SK-N-SH treated with all-trans-retinoic acid at 6 μM for 48 hours (cell line): ENCODE measurements at regions not wholly inside any gene's neighbourhood (a gene's known extent, or its start where the extent isn't known, plus 50 kb on each side); places are given as distances from the start of the nearest gene placed in this dataset.

Experiments
- ATAC-seq: fragments of 200-7000 bp; cut with Tn5 transposase; 3 replicates; pipeline ENCODE4 v1.9.1; 2020; ENCODE audit warnings: mild to moderate bottlenecking, moderate library complexity
- ARNTL ChIP-seq: fragments of 450-650 bp; formaldehyde crosslinking; IDR thresholded peaks from 2 replicates; pipeline ENCODE4 v1.5.0; 2020; ENCODE audit warnings: low read depth, mild to moderate bottlenecking, moderate library complexity, borderline replicate concordance
- BACH2 ChIP-seq: fragments of 250-450 bp; sonication (Bioruptor Pico); IDR thresholded peaks from 2 replicates; pipeline ENCODE4 v1.9.0; 2021; ENCODE audit warnings: mild to moderate bottlenecking, borderline replicate concordance
- CSDC2 ChIP-seq: fragments of 250-450 bp; sonication (Bioruptor Pico); IDR thresholded peaks from 2 replicates; pipeline ENCODE4 v1.5.0; 2020; ENCODE audit warnings: mild to moderate bottlenecking, moderate library complexity
- GLIS3 ChIP-seq: fragments of 250-450 bp; sonication (Bioruptor Pico); IDR thresholded peaks from 2 replicates; pipeline ENCODE4 v1.5.0; 2020; ENCODE audit warnings: mild to moderate bottlenecking, moderate library complexity
- ISL1 ChIP-seq: fragments of 250-450 bp; sonication (Bioruptor Pico); IDR thresholded peaks from 2 replicates; pipeline ENCODE4 v2.1.2; 2022; ENCODE audit warnings: mild to moderate bottlenecking, moderate library complexity
- PPARA ChIP-seq: fragments of 250-450 bp; sonication (Bioruptor Pico); IDR thresholded peaks from 2 replicates; pipeline ENCODE4 v1.5.0; 2020; ENCODE audit warnings: mild to moderate bottlenecking, borderline replicate concordance
- RARB ChIP-seq: fragments of 250-450 bp; sonication (Bioruptor Pico); IDR thresholded peaks from 2 replicates; pipeline ENCODE4 v1.8.0; 2021; ENCODE audit warnings: mild to moderate bottlenecking, moderate library complexity
- SNAI2 ChIP-seq: fragments of 250-450 bp; sonication (Bioruptor Pico); IDR thresholded peaks from 2 replicates; pipeline ENCODE4 v1.5.0; 2020; ENCODE audit warnings: mild to moderate bottlenecking, moderate library complexity
- TOX ChIP-seq: fragments of 250-450 bp; sonication (Bioruptor Pico); IDR thresholded peaks from 2 replicates; pipeline ENCODE4 v1.8.0; 2021; ENCODE audit warnings: mild to moderate bottlenecking, moderate library complexity, borderline replicate concordance
- ZC3H10 ChIP-seq: fragments of 250-450 bp; sonication (Bioruptor Pico); IDR thresholded peaks from 2 replicates; pipeline ENCODE4 v1.5.1; 2021; ENCODE audit warnings: mild to moderate bottlenecking, moderate library complexity
- ZFP3 ChIP-seq: fragments of 250-450 bp; sonication (Bioruptor Pico); IDR thresholded peaks from 2 replicates; pipeline ENCODE4 v1.5.0; 2020; ENCODE audit warnings: mild to moderate bottlenecking, moderate library complexity
- ZFP30 ChIP-seq: fragments of 450-650 bp; formaldehyde crosslinking; IDR thresholded peaks from 2 replicates; pipeline ENCODE4 v1.5.0; 2022; ENCODE audit warnings: mild to moderate bottlenecking, moderate library complexity
- ZNF565 ChIP-seq: fragments of 450-650 bp; formaldehyde crosslinking; conservative IDR thresholded peaks from 2 replicates; pipeline ENCODE4 v1.5.0; 2020; ENCODE audit warnings: low read depth, mild to moderate bottlenecking, moderate library complexity
- ZNF70 ChIP-seq: fragments of 450-650 bp; formaldehyde crosslinking; IDR thresholded peaks from 2 replicates; pipeline ENCODE4 v1.5.0; 2020; ENCODE audit warnings: mild to moderate bottlenecking, moderate library complexity
- ZNF8 ChIP-seq: fragments of 450-650 bp; formaldehyde crosslinking; IDR thresholded peaks from 2 replicates; pipeline ENCODE4 v1.5.0; 2020; ENCODE audit warnings: mild to moderate bottlenecking, moderate library complexity
- TF ChIP-seq, protein P1 (sequence below): fragments of 250-450 bp; sonication (Bioruptor Pico); IDR thresholded peaks from 2 replicates; pipeline ENCODE4 v1.5.0; 2020; ENCODE audit warnings: mild to moderate bottlenecking, moderate library complexity
- TF ChIP-seq, protein P2 (sequence below): fragments of 250-450 bp; sonication (Bioruptor Pico); IDR thresholded peaks from 2 replicates; pipeline ENCODE4 v1.8.0; 2021; ENCODE audit warnings: low read depth, mild to moderate bottlenecking, moderate library complexity, borderline replicate concordance
- TF ChIP-seq, protein P3 (sequence below): fragments of 250-450 bp; sonication (Bioruptor Pico); IDR thresholded peaks from 2 replicates; pipeline ENCODE4 v1.8.0; 2020; ENCODE audit warnings: mild to moderate bottlenecking, moderate library complexity, borderline replicate concordance
- TF ChIP-seq, protein P4 (sequence below): fragments of 250-450 bp; sonication (Bioruptor Pico); IDR thresholded peaks from 2 replicates; pipeline ENCODE4 v1.5.1; 2020; ENCODE audit warnings: low read depth, mild to moderate bottlenecking, moderate library complexity

DNA sequence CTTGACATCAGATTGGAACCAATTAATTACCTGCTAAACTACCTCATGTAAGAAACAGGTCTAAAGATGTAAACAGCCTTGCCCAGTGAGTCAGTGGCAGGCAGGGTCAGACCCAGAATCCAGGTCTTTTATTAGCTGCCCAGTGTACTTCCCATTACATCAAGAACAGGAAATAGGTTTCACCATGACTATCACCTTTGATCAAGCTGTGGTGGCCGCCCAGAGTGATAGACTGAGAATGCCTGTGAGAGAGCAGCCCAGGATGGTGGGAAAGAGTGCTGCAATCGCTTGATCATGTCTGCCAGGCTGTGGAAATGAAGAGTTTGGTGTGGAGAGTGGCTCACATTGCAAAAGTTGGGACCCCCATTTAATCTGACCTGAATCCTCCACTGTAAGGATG lies 61.3 kb upstream of the PIAS1 start:
- ATAC-seq = no peak
- TF ChIP-seq TOX (CRISPR knock-in tag) (no peak), BACH2 (CRISPR knock-in tag) (no peak), ZNF565 (CRISPR knock-in tag) (no peak), ZNF8 (CRISPR knock-in tag) (no peak), CSDC2 (no peak), ZFP30 (CRISPR knock-in tag) (no peak), ARNTL (CRISPR knock-in tag) (no peak), ZNF70 (no peak), RARB (CRISPR knock-in tag) (no peak), SNAI2 (CRISPR knock-in tag) (no peak), ZC3H10 (CRISPR knock-in tag) (no peak), PPARA (CRISPR knock-in tag) (no peak), GLIS3 (CRISPR knock-in tag) (no peak), ZFP3 (CRISPR knock-in tag) (no peak)
- TF ChIP-seq, protein P1, sequence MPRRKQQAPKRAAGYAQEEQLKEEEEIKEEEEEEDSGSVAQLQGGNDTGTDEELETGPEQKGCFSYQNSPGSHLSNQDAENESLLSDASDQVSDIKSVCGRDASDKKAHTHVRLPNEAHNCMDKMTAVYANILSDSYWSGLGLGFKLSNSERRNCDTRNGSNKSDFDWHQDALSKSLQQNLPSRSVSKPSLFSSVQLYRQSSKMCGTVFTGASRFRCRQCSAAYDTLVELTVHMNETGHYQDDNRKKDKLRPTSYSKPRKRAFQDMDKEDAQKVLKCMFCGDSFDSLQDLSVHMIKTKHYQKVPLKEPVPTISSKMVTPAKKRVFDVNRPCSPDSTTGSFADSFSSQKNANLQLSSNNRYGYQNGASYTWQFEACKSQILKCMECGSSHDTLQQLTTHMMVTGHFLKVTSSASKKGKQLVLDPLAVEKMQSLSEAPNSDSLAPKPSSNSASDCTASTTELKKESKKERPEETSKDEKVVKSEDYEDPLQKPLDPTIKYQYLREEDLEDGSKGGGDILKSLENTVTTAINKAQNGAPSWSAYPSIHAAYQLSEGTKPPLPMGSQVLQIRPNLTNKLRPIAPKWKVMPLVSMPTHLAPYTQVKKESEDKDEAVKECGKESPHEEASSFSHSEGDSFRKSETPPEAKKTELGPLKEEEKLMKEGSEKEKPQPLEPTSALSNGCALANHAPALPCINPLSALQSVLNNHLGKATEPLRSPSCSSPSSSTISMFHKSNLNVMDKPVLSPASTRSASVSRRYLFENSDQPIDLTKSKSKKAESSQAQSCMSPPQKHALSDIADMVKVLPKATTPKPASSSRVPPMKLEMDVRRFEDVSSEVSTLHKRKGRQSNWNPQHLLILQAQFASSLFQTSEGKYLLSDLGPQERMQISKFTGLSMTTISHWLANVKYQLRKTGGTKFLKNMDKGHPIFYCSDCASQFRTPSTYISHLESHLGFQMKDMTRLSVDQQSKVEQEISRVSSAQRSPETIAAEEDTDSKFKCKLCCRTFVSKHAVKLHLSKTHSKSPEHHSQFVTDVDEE = no peak
- TF ChIP-seq, protein P2, sequence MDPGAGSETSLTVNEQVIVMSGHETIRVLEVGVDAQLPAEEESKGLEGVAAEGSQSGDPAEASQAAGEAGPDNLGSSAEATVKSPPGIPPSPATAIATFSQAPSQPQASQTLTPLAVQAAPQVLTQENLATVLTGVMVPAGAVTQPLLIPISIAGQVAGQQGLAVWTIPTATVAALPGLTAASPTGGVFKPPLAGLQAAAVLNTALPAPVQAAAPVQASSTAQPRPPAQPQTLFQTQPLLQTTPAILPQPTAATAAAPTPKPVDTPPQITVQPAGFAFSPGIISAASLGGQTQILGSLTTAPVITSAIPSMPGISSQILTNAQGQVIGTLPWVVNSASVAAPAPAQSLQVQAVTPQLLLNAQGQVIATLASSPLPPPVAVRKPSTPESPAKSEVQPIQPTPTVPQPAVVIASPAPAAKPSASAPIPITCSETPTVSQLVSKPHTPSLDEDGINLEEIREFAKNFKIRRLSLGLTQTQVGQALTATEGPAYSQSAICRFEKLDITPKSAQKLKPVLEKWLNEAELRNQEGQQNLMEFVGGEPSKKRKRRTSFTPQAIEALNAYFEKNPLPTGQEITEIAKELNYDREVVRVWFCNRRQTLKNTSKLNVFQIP (CRISPR knock-in tag) = no peak
- TF ChIP-seq, protein P3, sequence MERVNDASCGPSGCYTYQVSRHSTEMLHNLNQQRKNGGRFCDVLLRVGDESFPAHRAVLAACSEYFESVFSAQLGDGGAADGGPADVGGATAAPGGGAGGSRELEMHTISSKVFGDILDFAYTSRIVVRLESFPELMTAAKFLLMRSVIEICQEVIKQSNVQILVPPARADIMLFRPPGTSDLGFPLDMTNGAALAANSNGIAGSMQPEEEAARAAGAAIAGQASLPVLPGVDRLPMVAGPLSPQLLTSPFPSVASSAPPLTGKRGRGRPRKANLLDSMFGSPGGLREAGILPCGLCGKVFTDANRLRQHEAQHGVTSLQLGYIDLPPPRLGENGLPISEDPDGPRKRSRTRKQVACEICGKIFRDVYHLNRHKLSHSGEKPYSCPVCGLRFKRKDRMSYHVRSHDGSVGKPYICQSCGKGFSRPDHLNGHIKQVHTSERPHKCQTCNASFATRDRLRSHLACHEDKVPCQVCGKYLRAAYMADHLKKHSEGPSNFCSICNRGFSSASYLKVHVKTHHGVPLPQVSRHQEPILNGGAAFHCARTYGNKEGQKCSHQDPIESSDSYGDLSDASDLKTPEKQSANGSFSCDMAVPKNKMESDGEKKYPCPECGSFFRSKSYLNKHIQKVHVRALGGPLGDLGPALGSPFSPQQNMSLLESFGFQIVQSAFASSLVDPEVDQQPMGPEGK (CRISPR knock-in tag) = no peak

DNA sequence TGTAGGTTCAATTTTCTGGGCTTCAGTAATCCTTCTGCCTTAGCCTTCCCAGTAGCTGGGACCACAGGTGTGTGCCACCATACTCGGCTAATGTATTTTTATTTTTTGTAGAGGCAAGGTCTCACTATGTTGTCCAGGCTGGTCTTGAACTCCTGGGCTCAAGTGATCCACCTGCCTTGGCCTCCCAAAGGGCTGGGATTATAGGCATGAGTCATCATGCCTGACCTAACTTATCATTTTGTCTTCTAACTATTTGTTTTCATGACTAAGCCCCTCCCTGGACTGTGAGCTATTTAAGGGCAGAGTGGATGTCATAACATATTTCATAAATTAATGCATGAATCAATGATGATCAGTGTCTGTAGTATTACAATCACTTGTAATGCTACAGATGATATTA lies 56.1 kb upstream of the PIAS1 start:
- no peak for TF ChIP-seq ZFP30 (CRISPR knock-in tag)
- TF ChIP-seq ISL1 = 0 out of 2 replicates have a peak, but pooled peaks have one; percentile 36

DNA sequence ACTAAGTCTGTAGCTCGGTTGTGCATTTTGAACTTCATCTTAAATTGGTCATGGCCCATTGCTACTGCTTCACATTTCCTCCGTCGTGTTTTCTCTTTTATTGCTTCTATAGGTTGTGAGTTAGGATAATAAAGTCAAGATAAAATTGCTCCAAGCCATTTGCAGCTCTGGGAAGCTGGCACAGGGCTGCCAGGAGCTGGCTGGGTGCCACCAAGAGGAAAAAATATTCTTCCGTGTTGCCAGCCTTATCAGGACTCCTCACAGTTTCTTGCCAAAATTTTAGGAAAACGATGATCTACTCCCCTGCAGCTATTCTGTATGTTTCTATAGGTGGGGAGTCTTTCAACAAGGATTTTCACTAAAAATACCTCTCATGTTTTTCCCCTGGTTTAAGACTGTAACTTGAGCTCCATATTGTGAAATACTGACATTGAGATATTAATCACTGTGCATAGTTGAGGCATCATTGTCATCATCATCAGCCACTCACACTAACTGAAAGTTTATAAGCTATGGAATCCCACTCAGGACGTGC lies 55.4 kb upstream of the PIAS1 start:
- ATAC-seq = peak; percentile 69
- TF ChIP-seq RARB (CRISPR knock-in tag) = no peak
- no peak for TF ChIP-seq CSDC2
- TF ChIP-seq, protein P4, sequence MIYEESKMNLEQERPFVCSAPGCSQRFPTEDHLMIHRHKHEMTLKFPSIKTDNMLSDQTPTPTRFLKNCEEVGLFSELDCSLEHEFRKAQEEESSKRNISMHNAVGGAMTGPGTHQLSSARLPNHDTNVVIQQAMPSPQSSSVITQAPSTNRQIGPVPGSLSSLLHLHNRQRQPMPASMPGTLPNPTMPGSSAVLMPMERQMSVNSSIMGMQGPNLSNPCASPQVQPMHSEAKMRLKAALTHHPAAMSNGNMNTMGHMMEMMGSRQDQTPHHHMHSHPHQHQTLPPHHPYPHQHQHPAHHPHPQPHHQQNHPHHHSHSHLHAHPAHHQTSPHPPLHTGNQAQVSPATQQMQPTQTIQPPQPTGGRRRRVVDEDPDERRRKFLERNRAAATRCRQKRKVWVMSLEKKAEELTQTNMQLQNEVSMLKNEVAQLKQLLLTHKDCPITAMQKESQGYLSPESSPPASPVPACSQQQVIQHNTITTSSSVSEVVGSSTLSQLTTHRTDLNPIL (CRISPR knock-in tag) = no peak
- TF ChIP-seq, protein P1 = no peak
- TF ChIP-seq ZNF565 (CRISPR knock-in tag) = no peak
- TF ChIP-seq BACH2 (CRISPR knock-in tag) = no peak
- no peak for TF ChIP-seq ZFP30 (CRISPR knock-in tag)
- no peak for TF ChIP-seq ISL1
- TF ChIP-seq, all 23 proteins: peak for 0

More for the DNA sequence above, 56.1 kb upstream of the PIAS1 start:
- ATAC-seq = peak; percentile 84
